SKM-1 treated with dmso at 0.1 percent for 144 hours (cell line): ENCODE measurements at regions not wholly inside any gene's neighbourhood (a gene's known extent, or its start where the extent isn't known, plus 50 kb on each side); places are given as distances from the start of the nearest gene placed in this dataset.
"Not testable (repeated sequence)": the region's sequence is repeated elsewhere in the genome, so short reads cannot be mapped to it uniquely, and the experiment has no call there.

Experiments used
- DNase-seq: peaks from one replicate; lab custom pipeline; 2025; ENCODE audit not compliant: unreplicated experiment; lab: John Stamatoyannopoulos, UW

GRCh38 chr7:68911754-68912153 is 686.5 kb upstream of the AUTS2 start:
- no peak for DNase-seq

- DNase-seq: no peak
Measured at GRCh38 chr7:68914006-68914405, 684.3 kb upstream of the AUTS2 start.

- no peak for DNase-seq
Measured at GRCh38 chr7:68917041-68917651, 681.1 kb upstream of the AUTS2 start.

GRCh38 chr7:68918621-68919020 is 679.7 kb upstream of the AUTS2 start:
- DNase-seq: no peak

GRCh38 chr7:68922850-68923249 is 675.4 kb upstream of the AUTS2 start:
- DNase-seq: no peak

- DNase-seq: no peak
Measured at GRCh38 chr7:68925241-68925640, 673.0 kb upstream of the AUTS2 start.

- DNase-seq: no peak
Measured at GRCh38 chr7:68929781-68930261, 668.5 kb upstream of the AUTS2 start.

- DNase-seq: no peak
Measured at GRCh38 chr7:68936471-68937035, 661.7 kb upstream of the AUTS2 start.

GRCh38 chr7:68938151-68938550 is 660.1 kb upstream of the AUTS2 start:
- DNase-seq: no peak

- no peak for DNase-seq
Measured at GRCh38 chr7:68943786-68944185, 654.5 kb upstream of the AUTS2 start.

- DNase-seq: no peak
Measured at GRCh38 chr7:68955656-68956055, 642.6 kb upstream of the AUTS2 start.

- no peak for DNase-seq
Measured at GRCh38 chr7:68958571-68958970, 639.7 kb upstream of the AUTS2 start.

GRCh38 chr7:68963552-68963951 is 634.7 kb upstream of the AUTS2 start:
- no peak for DNase-seq

GRCh38 chr7:68964060-68964459 is 634.2 kb upstream of the AUTS2 start:
- DNase-seq: no peak

GRCh38 chr7:68965351-68965750 is 632.9 kb upstream of the AUTS2 start:
- no peak for DNase-seq

- DNase-seq: no peak
Measured at GRCh38 chr7:68967598-68967997, 630.7 kb upstream of the AUTS2 start.

- no peak for DNase-seq
Measured at GRCh38 chr7:68969571-68969970, 628.7 kb upstream of the AUTS2 start.

- DNase-seq: no peak
Measured at GRCh38 chr7:68971634-68972340, 626.5 kb upstream of the AUTS2 start.

GRCh38 chr7:68977385-68978055 is 620.8 kb upstream of the AUTS2 start:
- DNase-seq: no peak

GRCh38 chr7:68978710-68979109 is 619.6 kb upstream of the AUTS2 start:
- no peak for DNase-seq

- no peak for DNase-seq
Measured at GRCh38 chr7:68980011-68980410, 618.3 kb upstream of the AUTS2 start.

- not testable (repeated sequence) for DNase-seq
Measured at GRCh38 chr7:68980432-68980831, 617.8 kb upstream of the AUTS2 start.
